Neuronal stem cell (in vitro differentiated cells): ENCODE measurements at regions not wholly inside any gene's neighbourhood (a gene's known extent, or its start where the extent isn't known, plus 50 kb on each side); places are given as distances from the start of the nearest gene placed in this dataset.
A peak's percentile ranks its signal among the peaks of the same experiment; 100 is the strongest.

Experiments
- DNase-seq: peaks from one replicate; pipeline ENCODE4 v3.0.0-alpha.2; 2013; ENCODE audit warnings: low spot score
- H2AFZ ChIP-seq: one replicate; pipeline ENCODE4 v1.6.1; 2013; ENCODE audit warnings: mild to moderate bottlenecking, low read length, inconsistent platforms
- H2AK5ac ChIP-seq: 2 replicates; pipeline ENCODE4 v1.6.1; 2013; ENCODE audit warnings: low read depth, mild to moderate bottlenecking, inconsistent platforms, low read length, moderate library complexity, mixed read lengths
- H2BK120ac ChIP-seq: 2 replicates; pipeline ENCODE4 v1.6.1; 2013; ENCODE audit warnings: low read depth, mild to moderate bottlenecking, inconsistent platforms, low read length, moderate library complexity, mixed read lengths
- H2BK12ac ChIP-seq: one replicate; pipeline ENCODE4 v1.6.1; 2013; ENCODE audit warnings: low read length, inconsistent platforms
- H2BK15ac ChIP-seq: 2 replicates; pipeline ENCODE4 v1.6.1; 2013; ENCODE audit warnings: mild to moderate bottlenecking, low read length, inconsistent platforms, mixed read lengths
- H2BK5ac ChIP-seq: one replicate; pipeline ENCODE4 v1.6.1; 2013; ENCODE audit warnings: inconsistent platforms, mild to moderate bottlenecking, low read length, moderate library complexity
- H3K14ac ChIP-seq: one replicate; pipeline ENCODE4 v1.6.1; 2013; ENCODE audit warnings: low read length, inconsistent platforms
- H3K18ac ChIP-seq: 2 replicates; pipeline ENCODE4 v1.6.1; 2013; ENCODE audit warnings: low read length, inconsistent platforms
- H3K23ac ChIP-seq: 2 replicates; pipeline ENCODE4 v1.6.1; 2013; ENCODE audit warnings: low read depth, mild to moderate bottlenecking, mixed read lengths, low read length, inconsistent platforms; ENCODE audit not compliant: poor library complexity
- H3K27ac ChIP-seq: replicated peaks from 3 replicates; pipeline ENCODE4 v1.5.1; 2013; ENCODE audit warnings: low read length, inconsistent platforms
- H3K27me3 ChIP-seq, 3 experiments: 2 replicates each; pipeline ENCODE4 v1.6.1; 2013; ENCODE audit warnings: low read length in 3 of 3, mild to moderate bottlenecking in 2 of 3, inconsistent platforms in 1 of 3, low read depth in 1 of 3, mixed read lengths in 1 of 3, moderate library complexity in 1 of 3; ENCODE audit not compliant: control insufficient read depth in 3 of 3, insufficient read depth in 3 of 3
- H3K36me3 ChIP-seq, 2 donors: replicated peaks in 1 of 2; 2 replicates each; pipeline ENCODE4 v1.6.1; 2013; ENCODE audit warnings: low read length in 2 of 2; ENCODE audit not compliant: control insufficient read depth in 2 of 2, insufficient read depth in 2 of 2
- H3K4ac ChIP-seq: 2 replicates; pipeline ENCODE4 v1.6.1; 2013; ENCODE audit warnings: inconsistent platforms, mild to moderate bottlenecking, low read length, moderate library complexity
- H3K4me1 ChIP-seq, 2 donors: 1 replicate in 1 of 2; 2 replicates in 1 of 2; pipeline ENCODE4 v1.6.1; 2013; ENCODE audit warnings: low read length in 2 of 2, low read depth in 1 of 2; ENCODE audit not compliant: control insufficient read depth in 2 of 2, insufficient read depth in 1 of 2
- H3K4me2 ChIP-seq: one replicate; pipeline ENCODE4 v1.6.1; 2013; ENCODE audit warnings: mild to moderate bottlenecking, low read length, inconsistent platforms; ENCODE audit not compliant: insufficient read depth, poor library complexity, severe bottlenecking
- H3K4me3 ChIP-seq, 2 donors: 2 replicates each; pipeline ENCODE4 v1.5.1; 2013; ENCODE audit warnings: low read length in 2 of 2, mild to moderate bottlenecking in 2 of 2, inconsistent platforms in 1 of 2, moderate library complexity in 1 of 2
- H3K79me1 ChIP-seq: one replicate; pipeline ENCODE4 v1.6.1; 2013; ENCODE audit warnings: low read depth, mild to moderate bottlenecking, inconsistent platforms, low read length, moderate library complexity
- H3K9ac ChIP-seq: one replicate; pipeline ENCODE4 v1.6.1; 2013; ENCODE audit warnings: mild to moderate bottlenecking, low read depth, low read length, inconsistent platforms; ENCODE audit not compliant: poor library complexity
- H3K9me3 ChIP-seq, 2 donors: replicated peaks in 1 of 2; 2 replicates each; pipeline versions ENCODE3 to v1.6.1; 2013; ENCODE audit warnings: low read length in 2 of 2, mild to moderate bottlenecking in 2 of 2, inconsistent platforms in 1 of 2, low read depth in 1 of 2, mixed read lengths in 1 of 2, moderate library complexity in 1 of 2; ENCODE audit not compliant: control insufficient read depth in 2 of 2, insufficient read depth in 1 of 2
- H4K8ac ChIP-seq: one replicate; pipeline ENCODE4 v1.6.1; 2013; ENCODE audit warnings: low read depth, mild to moderate bottlenecking, inconsistent platforms, low read length, moderate library complexity
- H4K91ac ChIP-seq: one replicate; pipeline ENCODE4 v1.6.1; 2013; ENCODE audit warnings: low read length, low read depth, mild to moderate bottlenecking, inconsistent platforms; ENCODE audit not compliant: poor library complexity
- WGBS, 2 donors: extraction: QIAGEN DNeasy Blood & Tissue Kit; methylation state at CpG; one replicate each; pipeline ENCODE4 v1.1.7; 2013; ENCODE audit warnings: missing lambda C conversion rate in 2 of 2, mixed read lengths in 1 of 2; ENCODE audit not compliant: insufficient read length in 2 of 2, insufficient replicate concordance in 1 of 2; ENCODE audit errors: extremely low coverage in 2 of 2; 5-methylcytosine and 5-hydroxymethylcytosine counted together

GRCh38 chr16:73433731-73434307 lies 385.9 kb upstream of the ZFHX3 start:
- no peak overlapping the region for H2BK15ac ChIP-seq
- H4K91ac ChIP-seq, result no peak overlapping the region
- peak overlapping the region; percentile 62 for H2AFZ ChIP-seq
- no peaks in the 10 kb centered on the region for H3K27me3 ChIP-seq
- no CpG with 5 or more reads among the region's 16 CpGs for WGBS, 2 donors
- no peak overlapping the region for H3K27ac ChIP-seq
- H3K14ac ChIP-seq, result no peak overlapping the region
- H3K9me3 ChIP-seq, result peaks cover 0 to 2% of the 10 kb centered on the region in 2 donors
- H2BK12ac ChIP-seq, result no peak overlapping the region
- H3K23ac ChIP-seq, result no peak overlapping the region
- H3K18ac ChIP-seq, result peak overlapping the region; percentile 90
- H3K4ac ChIP-seq, result no peak overlapping the region
- H3K36me3 ChIP-seq, result no peaks in the 10 kb centered on the region
- peaks cover 11 to 14% of the 10 kb centered on the region in 2 donors for H3K4me1 ChIP-seq
- no peak for DNase-seq
- no peak overlapping the region for H3K9ac ChIP-seq
- H3K4me2 ChIP-seq, result no peak overlapping the region
- peak overlapping the region; percentile 35 for H2BK5ac ChIP-seq
- peaks cover 2% of the 10 kb centered on the region for H3K79me1 ChIP-seq
- peak overlapping the region; percentile 49 for H2AK5ac ChIP-seq
- H4K8ac ChIP-seq, result no peak overlapping the region
- H3K4me3 ChIP-seq, result no peak overlapping the region
- H2BK120ac ChIP-seq, result no peak overlapping the region

- Histone ChIP-seq H3K36me3 (no peaks in the 10 kb centered on the region), H3K14ac (no peak overlapping the region), H3K9me3 (peaks cover 0 to 2% of the 10 kb centered on the region in 2 donors), H2AFZ (peak overlapping the region; percentile 62), H2BK15ac (no peak overlapping the region), H3K79me1 (peaks cover 2% of the 10 kb centered on the region), H3K4me3 (no peak overlapping the region), H3K23ac (no peak overlapping the region), H3K18ac (peak overlapping the region; percentile 90), H2BK5ac (peak overlapping the region; percentile 35), H2AK5ac (peak overlapping the region; percentile 49), H2BK12ac (no peak overlapping the region), H2BK120ac (no peak overlapping the region), H3K4me2 (no peak overlapping the region), H3K4ac (no peak overlapping the region), H3K9ac (no peak overlapping the region), H3K27ac (no peak overlapping the region), H3K4me1 (peaks cover 11 to 15% of the 10 kb centered on the region in 2 donors), H3K27me3 (no peaks in the 10 kb centered on the region), H4K91ac (no peak overlapping the region), H4K8ac (no peak overlapping the region)
- no peak for DNase-seq
- no CpG with 5 or more reads among the region's 13 CpGs for WGBS, 2 donors
Observed at GRCh38 chr16:73432850-73433730, 385.2 kb upstream of the ZFHX3 start.

GRCh38 chr16:73430138-73430537 lies 382.2 kb upstream of the ZFHX3 start:
- H3K27ac ChIP-seq, result no peak overlapping the region
- H4K91ac ChIP-seq, result no peak overlapping the region
- H2AK5ac ChIP-seq, result no peak overlapping the region
- no peak overlapping the region for H2BK15ac ChIP-seq
- WGBS, 2 donors, result no CpG with 5 or more reads among the region's 3 CpGs
- no peaks in the 10 kb centered on the region for H3K36me3 ChIP-seq
- no peak overlapping the region for H3K18ac ChIP-seq
- no peaks in the 10 kb centered on the region for H3K27me3 ChIP-seq
- no peak overlapping the region for H3K4me3 ChIP-seq
- H3K4me1 ChIP-seq, result peaks cover 16 to 23% of the 10 kb centered on the region in 2 donors
- no peak overlapping the region for H4K8ac ChIP-seq
- no peak overlapping the region for H2AFZ ChIP-seq
- H2BK120ac ChIP-seq, result no peak overlapping the region
- H3K79me1 ChIP-seq, result peaks cover 2% of the 10 kb centered on the region
- peaks cover 0 to 2% of the 10 kb centered on the region in 2 donors for H3K9me3 ChIP-seq
- no peak overlapping the region for H3K9ac ChIP-seq
- no peak overlapping the region for H2BK12ac ChIP-seq
- no peak for DNase-seq
- H3K23ac ChIP-seq, result no peak overlapping the region
- H3K14ac ChIP-seq, result no peak overlapping the region
- H3K4ac ChIP-seq, result no peak overlapping the region
- H2BK5ac ChIP-seq, result no peak overlapping the region
- H3K4me2 ChIP-seq, result no peak overlapping the region

GRCh38 chr16:73428121-73428520 lies 380.2 kb upstream of the ZFHX3 start:
- Histone ChIP-seq H3K14ac (no peak overlapping the region), H3K4me2 (no peak overlapping the region), H3K18ac (no peak overlapping the region), H4K8ac (no peak overlapping the region), H4K91ac (no peak overlapping the region), H2AK5ac (no peak overlapping the region), H3K9me3 (no peaks in the 10 kb centered on the region), H3K27ac (no peak overlapping the region), H2AFZ (no peak overlapping the region), H3K36me3 (no peaks in the 10 kb centered on the region), H2BK15ac (no peak overlapping the region), H2BK120ac (no peak overlapping the region), H3K9ac (no peak overlapping the region), H3K23ac (no peak overlapping the region), H3K79me1 (no peaks in the 10 kb centered on the region), H3K27me3 (no peaks in the 10 kb centered on the region), H3K4ac (no peak overlapping the region), H2BK5ac (no peak overlapping the region), H3K4me3 (no peak overlapping the region), H3K4me1 (peaks cover 7 to 13% of the 10 kb centered on the region in 2 donors), H2BK12ac (no peak overlapping the region)
- WGBS, 2 donors, result no CpG with 5 or more reads among the region's 10 CpGs
- no peak for DNase-seq
